Panc1 (cell line): ENCODE measurements at regions not wholly inside any gene's neighbourhood (a gene's known extent, or its start where the extent isn't known, plus 50 kb on each side); places are given as distances from the start of the nearest gene placed in this dataset.

Experiments used
- CTCF ChIP-seq: fragments of 450-650 bp; IDR thresholded peaks from 2 replicates; pipeline ENCODE4 v1.5.1; 2017; ENCODE audit warnings: mild to moderate bottlenecking
- POLR2AphosphoS5 ChIP-seq: IDR thresholded peaks from 2 replicates; pipeline ENCODE4 v1.6.1; 2012; ENCODE audit warnings: mild to moderate bottlenecking, low read depth, low read length, moderate library complexity
- REST ChIP-seq, 2 experiments: IDR thresholded peaks; 2 replicates each; pipeline ENCODE4 v1.6.1; 2011 to 2012; ENCODE audit warnings: low read depth in 2 of 2, control low read depth in 1 of 2, low read length in 1 of 2, mild to moderate bottlenecking in 1 of 2, moderate library complexity in 1 of 2; ENCODE audit not compliant: insufficient read depth in 1 of 2

GRCh38 chr10:123488436-123488835, 177.7 kb upstream of the GPR26 start:
- no peak for TF ChIP-seq CTCF
- no peak for TF ChIP-seq POLR2AphosphoS5
- no peak for TF ChIP-seq REST (IDR thresholded peaks at IDR 0.05; ENCODE audit: insufficient read depth in 1 of 2, low read depth in 2 of 2, low read length in 1 of 2)
